Ishikawa (cell line): ENCODE measurements at regions not wholly inside any gene's neighbourhood (a gene's known extent, or its start where the extent isn't known, plus 50 kb on each side); places are given as distances from the start of the nearest gene placed in this dataset.

Source experiments
- CREB1 ChIP-seq: IDR thresholded peaks from 2 replicates; pipeline ENCODE4 v1.6.1; 2012; ENCODE audit warnings: low read depth
- EP300 ChIP-seq: IDR thresholded peaks from 2 replicates; pipeline ENCODE4 v1.6.1; 2012; ENCODE audit warnings: borderline replicate concordance
- FOXM1 ChIP-seq: IDR thresholded peaks from 2 replicates; pipeline ENCODE4 v1.6.1; 2012; ENCODE audit warnings: low read depth, borderline replicate concordance
- REST ChIP-seq: IDR thresholded peaks from 2 replicates; pipeline ENCODE4 v1.6.1; 2012; ENCODE audit warnings: low read depth, mild to moderate bottlenecking
- TAF1 ChIP-seq: IDR thresholded peaks from 2 replicates; pipeline ENCODE4 v1.6.1; 2012; ENCODE audit warnings: low read depth, mild to moderate bottlenecking
- YY1 ChIP-seq: IDR thresholded peaks from 2 replicates; pipeline ENCODE4 v1.6.1; 2012; ENCODE audit warnings: low read depth

GRCh38 chr16:29148867-29149272 lies 164.0 kb downstream of the LAT start:
- TF ChIP-seq REST (no peak), EP300 (no peak), TAF1 (no peak), FOXM1 (no peak), CREB1 (no peak), YY1 (no peak)
